Skeletal muscle satellite cell (primary cell): ENCODE measurements at regions not wholly inside any gene's neighbourhood (a gene's known extent, or its start where the extent isn't known, plus 50 kb on each side); places are given as distances from the start of the nearest gene placed in this dataset.
A peak's percentile ranks its signal among the peaks of the same experiment; 100 is the strongest.

Experiments used
- H3K27me3 ChIP-seq: 2 replicates; pipeline ENCODE4 v1.7.0; 2013; ENCODE audit warnings: low read length; ENCODE audit not compliant: control insufficient read depth, insufficient read depth
- H3K36me3 ChIP-seq: 2 replicates; pipeline ENCODE4 v1.7.0; 2013; ENCODE audit warnings: mild to moderate bottlenecking, control low read depth, low read length; ENCODE audit not compliant: insufficient read depth
- H3K4me1 ChIP-seq: 2 replicates; pipeline ENCODE4 v1.7.0; 2013; ENCODE audit warnings: low read length; ENCODE audit not compliant: control insufficient read depth, insufficient read depth
- H3K4me2 ChIP-seq: 2 replicates; pipeline ENCODE4 v1.7.0; 2013; ENCODE audit warnings: mild to moderate bottlenecking, low read length
- H3K4me3 ChIP-seq: 2 replicates; pipeline ENCODE4 v1.7.0; 2013; ENCODE audit warnings: low read length
- H3K9ac ChIP-seq: 2 replicates; pipeline ENCODE4 v1.7.0; 2013; ENCODE audit warnings: mild to moderate bottlenecking, low read depth, low read length, moderate library complexity
- H3K9me3 ChIP-seq: replicated peaks from 2 replicates; pipeline ENCODE4 v1.7.0; 2013; ENCODE audit warnings: mild to moderate bottlenecking, control low read depth, low read length

DNA sequence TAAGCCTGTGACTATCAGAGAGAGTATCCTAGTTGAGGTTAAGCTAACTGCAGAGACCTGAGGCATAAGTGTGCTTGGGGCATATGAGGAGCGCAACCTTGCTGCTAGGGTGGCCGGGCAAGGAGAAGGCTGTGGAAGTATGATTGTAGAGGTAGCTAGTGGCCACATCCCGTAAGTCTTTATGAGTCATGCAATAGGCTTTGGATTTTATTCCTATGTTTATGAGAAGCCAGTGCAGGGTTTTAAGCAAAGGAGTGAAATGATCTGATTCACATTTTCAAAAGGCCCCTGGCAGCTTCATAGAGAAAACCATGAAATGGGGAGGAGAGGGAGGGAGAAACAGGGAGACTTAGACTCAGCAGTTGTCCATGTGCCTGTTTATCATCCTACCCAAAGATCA is 92.1 kb upstream of the WDFY3 start:
- no peaks in the 10 kb centered on the region for H3K4me1 ChIP-seq
- no peaks in the 10 kb centered on the region for H3K9me3 ChIP-seq
- peaks cover 17% of the 10 kb centered on the region for H3K27me3 ChIP-seq
- H3K36me3 ChIP-seq = no peaks in the 10 kb centered on the region
- H3K4me2 ChIP-seq = no peak overlapping the region
- no peak overlapping the region for H3K4me3 ChIP-seq
- no peak overlapping the region for H3K9ac ChIP-seq

DNA sequence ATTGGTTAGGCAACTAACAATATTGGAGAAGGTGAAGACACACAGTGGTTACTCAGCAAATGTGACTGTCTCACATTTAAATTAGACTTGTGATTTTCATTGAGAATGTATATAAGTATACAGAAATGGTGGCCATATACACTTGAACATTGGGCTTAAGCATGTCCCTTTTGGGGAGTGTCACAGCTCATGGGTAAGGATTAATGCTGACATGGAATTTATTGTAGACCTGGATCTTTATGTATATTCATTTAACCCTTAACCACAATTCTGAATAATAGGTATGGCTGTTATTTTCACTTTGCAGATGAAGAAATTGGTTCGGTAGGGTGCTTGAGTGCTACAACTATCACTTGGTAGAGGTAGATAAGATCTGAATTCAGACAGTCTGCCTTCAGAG is 95.5 kb upstream of the WDFY3 start:
- no peak overlapping the region for H3K4me2 ChIP-seq
- peaks cover 6% of the 10 kb centered on the region for H3K27me3 ChIP-seq
- H3K4me1 ChIP-seq = peaks cover 3% of the 10 kb centered on the region
- no peak overlapping the region for H3K4me3 ChIP-seq
- H3K9me3 ChIP-seq = no peaks in the 10 kb centered on the region
- no peaks in the 10 kb centered on the region for H3K36me3 ChIP-seq
- H3K9ac ChIP-seq = no peak overlapping the region

DNA sequence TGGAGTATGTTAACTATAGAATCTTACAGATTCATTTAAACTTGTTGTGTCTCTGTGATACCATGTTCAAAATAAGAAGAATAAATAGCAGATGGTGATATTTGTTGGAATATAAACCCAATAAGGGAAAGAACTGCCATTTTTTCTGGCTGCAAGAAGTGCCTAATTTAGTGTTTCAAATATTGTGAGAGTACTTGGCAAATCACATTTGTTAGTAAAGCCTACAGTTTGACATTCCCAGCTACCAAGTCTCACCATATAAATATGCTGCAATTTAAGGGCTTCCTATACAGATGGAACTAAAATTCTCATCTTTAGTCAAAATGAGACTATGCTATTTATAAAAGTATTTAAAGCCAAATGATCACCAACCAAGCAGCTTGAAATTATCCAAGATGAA is 96.0 kb upstream of the WDFY3 start:
- no peak overlapping the region for H3K4me2 ChIP-seq
- no peaks in the 10 kb centered on the region for H3K9me3 ChIP-seq
- no peaks in the 10 kb centered on the region for H3K36me3 ChIP-seq
- H3K4me3 ChIP-seq = no peak overlapping the region
- peaks cover 4% of the 10 kb centered on the region for H3K4me1 ChIP-seq
- no peak overlapping the region for H3K9ac ChIP-seq
- peaks cover 6% of the 10 kb centered on the region for H3K27me3 ChIP-seq

DNA sequence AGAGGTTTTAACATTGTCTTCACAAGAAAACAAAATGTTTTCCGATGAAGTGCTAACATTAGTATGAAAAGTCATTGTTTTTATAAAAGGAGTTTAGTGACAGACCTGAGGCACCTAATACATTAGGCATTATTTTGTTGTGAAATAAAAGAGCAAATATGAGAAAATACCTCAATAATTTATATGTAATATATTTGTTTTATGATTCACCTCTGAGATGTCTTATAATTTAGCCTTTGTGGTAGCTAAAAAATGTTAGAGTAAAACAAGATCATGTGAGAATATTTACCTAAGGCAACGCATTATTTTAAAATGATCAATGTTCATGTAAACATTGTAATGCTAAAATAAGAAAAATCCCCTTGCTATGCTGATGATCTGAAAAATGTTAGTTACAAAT is 100.9 kb upstream of the WDFY3 start:
- Histone ChIP-seq H3K4me3 (no peak overlapping the region), H3K27me3 (peaks cover 6% of the 10 kb centered on the region), H3K36me3 (no peaks in the 10 kb centered on the region), H3K9me3 (no peaks in the 10 kb centered on the region), H3K9ac (no peak overlapping the region), H3K4me1 (peaks cover 11% of the 10 kb centered on the region), H3K4me2 (no peak overlapping the region)

DNA sequence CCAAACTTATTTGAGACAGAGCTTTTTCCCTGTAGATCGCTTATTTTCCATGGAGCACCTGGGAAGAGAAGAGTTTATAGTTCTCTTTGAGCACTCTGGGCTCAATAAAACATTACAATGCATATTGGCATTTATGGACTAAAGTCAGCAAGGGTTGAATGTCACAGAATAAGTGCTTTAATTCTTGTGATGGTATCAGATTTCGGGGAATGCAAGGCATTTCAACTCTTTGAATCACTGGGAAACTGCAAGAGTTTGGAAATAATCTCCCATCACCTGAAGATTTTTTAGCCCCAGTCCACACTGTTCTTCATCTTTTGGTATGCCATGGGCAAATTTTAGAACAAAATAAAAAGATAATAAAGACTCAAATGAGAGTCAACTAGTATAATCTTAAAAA is 111.5 kb upstream of the WDFY3 start:
- Histone ChIP-seq H3K4me2 (no peak overlapping the region), H3K9me3 (no peaks in the 10 kb centered on the region), H3K36me3 (no peaks in the 10 kb centered on the region), H3K4me3 (no peak overlapping the region), H3K9ac (no peak overlapping the region), H3K4me1 (no peaks in the 10 kb centered on the region), H3K27me3 (no peaks in the 10 kb centered on the region)

DNA sequence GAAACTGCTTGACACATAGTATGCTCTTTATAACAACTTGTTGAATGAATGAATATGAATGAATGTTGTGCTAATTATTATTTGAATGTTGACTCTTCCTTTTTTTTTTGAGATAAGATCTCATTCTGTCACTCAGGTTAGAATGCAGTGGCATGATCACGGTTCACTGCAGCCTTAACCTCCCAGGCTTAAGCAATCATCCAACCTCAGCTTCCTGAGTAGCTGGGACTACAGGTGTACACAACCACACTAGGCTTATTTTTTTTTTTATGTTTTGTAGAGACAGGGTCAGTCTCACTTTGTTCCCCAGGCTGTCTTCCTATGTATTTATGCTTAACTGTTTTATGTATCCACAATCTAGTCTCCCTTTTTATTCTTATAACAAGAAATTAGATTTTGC is 114.7 kb upstream of the WDFY3 start:
- Histone ChIP-seq H3K4me2 (no peak overlapping the region), H3K27me3 (no peaks in the 10 kb centered on the region), H3K9me3 (no peaks in the 10 kb centered on the region), H3K9ac (no peak overlapping the region), H3K36me3 (no peaks in the 10 kb centered on the region), H3K4me3 (no peak overlapping the region), H3K4me1 (no peaks in the 10 kb centered on the region)

DNA sequence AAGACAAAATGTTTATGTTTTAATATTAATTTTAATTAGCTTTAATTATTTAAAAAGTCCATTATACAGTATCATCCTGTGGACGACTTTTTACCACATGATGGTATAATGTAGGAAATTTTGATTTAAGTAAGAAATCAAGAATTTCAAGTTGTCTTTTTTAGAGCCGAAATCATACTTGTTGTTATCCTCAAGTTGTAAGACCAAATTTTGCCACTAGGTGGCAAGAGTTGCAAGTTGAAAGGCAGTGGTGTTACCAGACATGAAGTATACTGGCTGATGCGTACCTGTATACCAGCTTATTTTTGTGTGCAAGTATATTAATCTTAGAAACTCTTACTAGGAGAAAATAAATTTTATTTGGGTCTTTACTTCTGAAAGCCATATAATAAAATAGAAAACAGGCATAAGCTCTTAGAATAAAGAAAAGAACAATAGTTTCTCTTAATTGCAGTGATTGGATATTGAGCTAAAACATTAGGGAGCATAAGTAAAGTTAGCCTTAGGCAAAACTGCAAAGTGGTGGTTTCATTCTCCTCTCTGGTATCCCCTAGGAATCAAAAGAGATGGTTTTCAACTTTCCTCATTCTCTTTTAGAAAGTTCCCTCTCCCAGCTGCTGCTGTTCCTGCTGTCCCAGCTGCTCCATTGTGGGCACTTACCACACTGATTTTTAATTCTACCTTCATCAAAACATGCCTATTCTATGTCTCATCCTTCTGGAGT is 118.0 kb upstream of the WDFY3 start:
- Histone ChIP-seq H3K4me2 (peak overlapping the region; percentile 12), H3K36me3 (no peaks in the 10 kb centered on the region), H3K4me1 (no peaks in the 10 kb centered on the region), H3K9ac (no peak overlapping the region), H3K27me3 (no peaks in the 10 kb centered on the region), H3K4me3 (no peak overlapping the region), H3K9me3 (no peaks in the 10 kb centered on the region)

DNA sequence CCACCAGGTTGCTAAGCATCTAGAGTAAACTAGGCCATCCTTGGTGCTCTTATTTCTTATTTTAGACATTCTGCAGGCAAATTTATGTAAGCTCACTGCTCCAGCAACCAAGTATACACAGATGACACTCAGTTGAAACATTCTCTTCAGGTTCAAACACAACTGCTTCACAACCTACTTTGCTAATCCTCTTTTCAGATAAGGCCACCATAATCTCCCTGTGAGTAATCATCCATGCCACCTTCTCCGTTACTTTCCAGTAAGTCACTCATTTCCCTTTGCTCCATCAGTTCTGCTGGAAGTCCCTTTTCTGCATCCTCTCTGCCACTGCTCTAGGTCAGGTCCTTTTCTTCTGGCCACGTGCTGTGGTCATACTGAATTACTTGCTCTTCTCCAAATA is 120.2 kb upstream of the WDFY3 start:
- H3K36me3 ChIP-seq = no peaks in the 10 kb centered on the region
- H3K4me1 ChIP-seq = no peaks in the 10 kb centered on the region
- H3K4me2 ChIP-seq = no peak overlapping the region
- no peaks in the 10 kb centered on the region for H3K9me3 ChIP-seq
- no peak overlapping the region for H3K9ac ChIP-seq
- no peaks in the 10 kb centered on the region for H3K27me3 ChIP-seq
- no peak overlapping the region for H3K4me3 ChIP-seq

DNA sequence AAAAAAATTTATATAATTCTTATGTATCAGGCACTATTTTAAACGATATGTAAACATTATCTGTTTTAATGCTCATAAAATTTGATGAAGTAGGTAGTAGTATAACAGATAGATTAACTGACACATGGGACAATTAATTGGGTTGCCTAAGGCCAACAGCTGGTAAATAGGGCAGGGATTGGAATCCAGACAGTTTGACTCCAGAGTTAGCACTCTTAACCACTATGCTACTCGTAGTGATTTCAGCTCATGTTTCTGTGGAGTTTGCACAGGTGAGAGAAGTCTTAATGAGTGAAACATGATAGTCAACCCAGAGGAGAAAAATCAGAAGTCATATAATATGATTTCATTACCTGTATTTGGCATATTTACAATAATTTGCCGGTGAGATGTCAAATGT is 126.0 kb upstream of the WDFY3 start:
- H3K9ac ChIP-seq = no peak overlapping the region
- H3K36me3 ChIP-seq = no peaks in the 10 kb centered on the region
- H3K27me3 ChIP-seq = no peaks in the 10 kb centered on the region
- H3K4me2 ChIP-seq = no peak overlapping the region
- no peaks in the 10 kb centered on the region for H3K9me3 ChIP-seq
- H3K4me3 ChIP-seq = no peak overlapping the region
- H3K4me1 ChIP-seq = no peaks in the 10 kb centered on the region

DNA sequence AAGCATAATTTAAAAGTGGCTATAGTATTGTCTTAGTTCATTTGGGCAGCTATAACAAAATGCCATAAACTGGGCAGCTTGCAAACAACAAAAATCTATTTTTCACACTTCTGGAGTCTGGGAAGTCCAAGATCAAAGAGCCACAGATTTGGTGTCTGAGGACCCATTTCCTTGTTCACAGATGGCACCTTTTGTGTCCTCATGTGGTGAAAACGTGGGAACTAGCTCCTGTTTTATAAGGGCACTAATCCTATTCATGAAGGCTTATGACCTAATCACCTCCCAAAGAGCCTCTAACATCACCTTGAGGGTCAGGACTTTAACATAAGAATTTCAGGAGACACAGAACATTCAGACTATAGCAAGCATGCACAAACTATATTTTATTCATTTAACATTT is 126.5 kb upstream of the WDFY3 start:
- H3K27me3 ChIP-seq = no peaks in the 10 kb centered on the region
- no peak overlapping the region for H3K4me2 ChIP-seq
- H3K9ac ChIP-seq = no peak overlapping the region
- H3K36me3 ChIP-seq = no peaks in the 10 kb centered on the region
- no peaks in the 10 kb centered on the region for H3K4me1 ChIP-seq
- H3K4me3 ChIP-seq = no peak overlapping the region
- no peaks in the 10 kb centered on the region for H3K9me3 ChIP-seq

DNA sequence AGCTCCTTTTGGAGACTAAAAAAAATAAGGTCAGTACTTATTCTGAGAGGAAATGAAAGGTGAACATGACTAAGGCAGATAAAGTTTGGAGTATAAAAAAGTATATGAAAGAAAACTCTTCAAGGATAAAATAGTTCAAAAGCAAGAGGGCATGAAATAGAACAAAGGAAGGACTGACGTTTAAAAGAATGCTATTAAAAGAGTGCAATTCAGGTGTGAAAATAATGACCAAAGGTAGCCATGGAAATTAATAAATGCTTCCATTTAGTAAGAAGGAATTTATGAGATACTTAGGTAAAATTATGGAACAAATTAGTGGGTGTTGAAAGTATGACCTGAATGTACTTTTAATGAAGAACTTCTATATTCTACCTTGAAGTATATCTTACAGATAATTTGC is 128.2 kb upstream of the WDFY3 start:
- no peaks in the 10 kb centered on the region for H3K9me3 ChIP-seq
- H3K4me1 ChIP-seq = no peaks in the 10 kb centered on the region
- H3K4me3 ChIP-seq = no peak overlapping the region
- no peak overlapping the region for H3K9ac ChIP-seq
- no peak overlapping the region for H3K4me2 ChIP-seq
- H3K27me3 ChIP-seq = no peaks in the 10 kb centered on the region
- no peaks in the 10 kb centered on the region for H3K36me3 ChIP-seq

DNA sequence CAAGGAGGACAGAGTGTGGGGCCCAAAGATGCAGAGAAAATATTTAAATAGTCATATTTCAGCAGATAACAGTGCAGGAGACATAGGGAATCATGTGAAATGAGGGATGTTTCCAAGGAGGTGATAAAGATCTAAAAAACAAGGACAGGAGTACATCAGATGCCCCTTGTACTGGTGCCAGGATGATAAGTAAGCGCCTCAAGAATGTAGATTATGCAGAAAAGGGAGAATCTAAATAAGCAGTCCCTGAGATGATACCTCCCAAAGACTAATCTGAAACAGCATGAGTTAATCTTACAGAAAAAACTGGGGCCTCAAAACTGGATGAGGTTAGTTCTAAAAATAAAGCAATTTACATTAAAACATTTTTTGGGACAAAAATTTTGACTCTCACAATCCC is 136.1 kb upstream of the WDFY3 start:
- Histone ChIP-seq H3K4me3 (no peak overlapping the region), H3K27me3 (no peaks in the 10 kb centered on the region), H3K4me2 (peak overlapping the region; percentile 21), H3K9ac (no peak overlapping the region), H3K36me3 (no peaks in the 10 kb centered on the region), H3K9me3 (no peaks in the 10 kb centered on the region), H3K4me1 (no peaks in the 10 kb centered on the region)
